Astrocyte (in vitro differentiated cells and primary cell): ENCODE measurements at regions not wholly inside any gene's neighbourhood (a gene's known extent, or its start where the extent isn't known, plus 50 kb on each side); places are given as distances from the start of the nearest gene placed in this dataset.

Experiments
- DNase-seq: peaks from one replicate; pipeline ENCODE4 v3.0.0-alpha.2; 2010; ENCODE audit warnings: low read depth
- FAIRE-seq: peaks from 2 replicates; lab custom pipeline; 2011; peaks lifted over from hg19 to GRCh38; lab: Jason Lieb, UNC
- H2AFZ ChIP-seq: 2 replicates; pipeline ENCODE4 v1.6.0; 2012; ENCODE audit warnings: low read depth, low read length, inconsistent platforms
- H3K27ac ChIP-seq: 2 replicates; pipeline ENCODE4 v1.5.1; 2011; ENCODE audit warnings: low read depth, low read length, inconsistent platforms
- H3K27me3 ChIP-seq: 2 replicates; pipeline ENCODE4 v1.6.0; 2011; ENCODE audit warnings: low read length, inconsistent platforms; ENCODE audit not compliant: insufficient read depth
- H3K36me3 ChIP-seq: 2 replicates; pipeline ENCODE4 v1.5.1; 2011; ENCODE audit warnings: low read length, inconsistent platforms; ENCODE audit not compliant: insufficient read depth
- H3K4me1 ChIP-seq: 2 replicates; pipeline ENCODE4 v1.5.1; 2011; ENCODE audit warnings: low read length, inconsistent platforms; ENCODE audit not compliant: insufficient read depth
- H3K4me2 ChIP-seq: 2 replicates; pipeline ENCODE4 v1.6.0; 2012; ENCODE audit warnings: low read length, inconsistent platforms
- H3K4me3 ChIP-seq: 2 replicates; pipeline ENCODE4 v1.5.1; 2011; ENCODE audit warnings: low read depth, mild to moderate bottlenecking, low read length, inconsistent platforms; ENCODE audit not compliant: insufficient read depth
- H3K79me2 ChIP-seq: 2 replicates; pipeline ENCODE4 v1.6.0; 2012; ENCODE audit warnings: mild to moderate bottlenecking, low read length, inconsistent platforms; ENCODE audit not compliant: insufficient read depth
- H3K9ac ChIP-seq: 2 replicates; pipeline ENCODE4 v1.6.0; 2012; ENCODE audit warnings: mild to moderate bottlenecking, low read length, inconsistent platforms
- H3K9me3 ChIP-seq: 2 replicates; pipeline ENCODE4 v1.5.1; 2012; ENCODE audit warnings: low read depth, mild to moderate bottlenecking, low read length, inconsistent platforms; ENCODE audit not compliant: insufficient read depth
- H4K20me1 ChIP-seq: 2 replicates; pipeline ENCODE4 v1.6.0; 2012; ENCODE audit warnings: low read length, inconsistent platforms; ENCODE audit not compliant: insufficient read depth
- H3K27ac Mint-ChIP-seq: one replicate; pipeline ENCODE4 v1.8.0; 2021; ENCODE audit warnings: mild to moderate bottlenecking, mixed read lengths; ENCODE audit not compliant: unreplicated experiment
- H3K27me3 Mint-ChIP-seq: one replicate; pipeline ENCODE4 v1.8.0; 2021; ENCODE audit warnings: low read depth, mixed read lengths; ENCODE audit not compliant: unreplicated experiment
- H3K36me3 Mint-ChIP-seq: one replicate; pipeline ENCODE4 v1.8.0; 2021; ENCODE audit warnings: low read depth, mixed read lengths; ENCODE audit not compliant: unreplicated experiment
- H3K4me1 Mint-ChIP-seq: one replicate; pipeline ENCODE4 v1.8.0; 2021; ENCODE audit warnings: low read depth, mixed read lengths; ENCODE audit not compliant: unreplicated experiment
- H3K4me3 Mint-ChIP-seq: one replicate; pipeline ENCODE4 v1.8.0; 2021; ENCODE audit warnings: mild to moderate bottlenecking, moderate library complexity, mixed read lengths; ENCODE audit not compliant: unreplicated experiment
- H3K9me3 Mint-ChIP-seq: one replicate; pipeline ENCODE4 v1.8.0; 2021; ENCODE audit warnings: mild to moderate bottlenecking, mixed read lengths; ENCODE audit not compliant: unreplicated experiment
- EZH2 ChIP-seq: IDR thresholded peaks from 2 replicates; pipeline ENCODE4 v1.6.1; 2012; ENCODE audit warnings: mild to moderate bottlenecking, low read length, inconsistent platforms; ENCODE audit not compliant: insufficient read depth
- TF ChIP-seq, protein P1 (sequence below): IDR thresholded peaks from 2 replicates; pipeline ENCODE4 v1.5.1; 2011; ENCODE audit warnings: low read depth, mild to moderate bottlenecking, inconsistent platforms, low read length, moderate library complexity; ENCODE audit not compliant: insufficient read depth

DNA sequence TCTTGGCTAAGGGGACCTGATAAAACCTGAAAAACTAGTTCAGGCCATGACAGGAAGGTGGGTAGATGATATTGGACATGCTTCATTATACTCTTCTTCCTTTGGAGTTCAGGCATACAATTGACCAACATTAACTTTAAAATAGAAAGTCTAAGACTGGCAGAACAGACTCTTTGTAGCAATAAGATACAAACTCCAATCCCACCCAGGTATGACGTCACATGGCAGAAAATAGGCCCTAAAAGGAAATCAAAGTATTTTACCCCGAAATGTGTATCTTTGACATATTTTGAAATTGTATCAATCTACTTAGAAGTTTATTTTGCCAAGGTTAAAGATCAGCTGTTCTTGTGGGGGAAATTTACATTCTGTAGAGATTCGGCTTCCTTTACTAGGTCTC is 198.1 kb upstream of the LRIG3 start:
- TF ChIP-seq, protein P1, sequence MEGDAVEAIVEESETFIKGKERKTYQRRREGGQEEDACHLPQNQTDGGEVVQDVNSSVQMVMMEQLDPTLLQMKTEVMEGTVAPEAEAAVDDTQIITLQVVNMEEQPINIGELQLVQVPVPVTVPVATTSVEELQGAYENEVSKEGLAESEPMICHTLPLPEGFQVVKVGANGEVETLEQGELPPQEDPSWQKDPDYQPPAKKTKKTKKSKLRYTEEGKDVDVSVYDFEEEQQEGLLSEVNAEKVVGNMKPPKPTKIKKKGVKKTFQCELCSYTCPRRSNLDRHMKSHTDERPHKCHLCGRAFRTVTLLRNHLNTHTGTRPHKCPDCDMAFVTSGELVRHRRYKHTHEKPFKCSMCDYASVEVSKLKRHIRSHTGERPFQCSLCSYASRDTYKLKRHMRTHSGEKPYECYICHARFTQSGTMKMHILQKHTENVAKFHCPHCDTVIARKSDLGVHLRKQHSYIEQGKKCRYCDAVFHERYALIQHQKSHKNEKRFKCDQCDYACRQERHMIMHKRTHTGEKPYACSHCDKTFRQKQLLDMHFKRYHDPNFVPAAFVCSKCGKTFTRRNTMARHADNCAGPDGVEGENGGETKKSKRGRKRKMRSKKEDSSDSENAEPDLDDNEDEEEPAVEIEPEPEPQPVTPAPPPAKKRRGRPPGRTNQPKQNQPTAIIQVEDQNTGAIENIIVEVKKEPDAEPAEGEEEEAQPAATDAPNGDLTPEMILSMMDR: no peak
- TF ChIP-seq EZH2: no peak
- H3K36me3 Mint-ChIP-seq: no peaks in the 10 kb centered on the region
- Histone ChIP-seq H3K36me3 (no peaks in the 10 kb centered on the region), H3K4me1 (no peaks in the 10 kb centered on the region), H2AFZ (no peak overlapping the region), H3K9me3 (no peaks in the 10 kb centered on the region), H3K9ac (no peak overlapping the region), H3K79me2 (no peaks in the 10 kb centered on the region), H4K20me1 (no peaks in the 10 kb centered on the region), H3K4me3 (no peak overlapping the region), H3K27me3 (no peaks in the 10 kb centered on the region), H3K27ac (no peak overlapping the region), H3K4me2 (no peak overlapping the region)
- DNase-seq (no peak), FAIRE-seq (no peak)
- no peak overlapping the region for H3K4me3 Mint-ChIP-seq
- H3K9me3 Mint-ChIP-seq: peaks cover 1% of the 10 kb centered on the region
- no peaks in the 10 kb centered on the region for H3K4me1 Mint-ChIP-seq
- H3K27ac Mint-ChIP-seq: no peak overlapping the region
- peaks cover 2% of the 10 kb centered on the region for H3K27me3 Mint-ChIP-seq

DNA sequence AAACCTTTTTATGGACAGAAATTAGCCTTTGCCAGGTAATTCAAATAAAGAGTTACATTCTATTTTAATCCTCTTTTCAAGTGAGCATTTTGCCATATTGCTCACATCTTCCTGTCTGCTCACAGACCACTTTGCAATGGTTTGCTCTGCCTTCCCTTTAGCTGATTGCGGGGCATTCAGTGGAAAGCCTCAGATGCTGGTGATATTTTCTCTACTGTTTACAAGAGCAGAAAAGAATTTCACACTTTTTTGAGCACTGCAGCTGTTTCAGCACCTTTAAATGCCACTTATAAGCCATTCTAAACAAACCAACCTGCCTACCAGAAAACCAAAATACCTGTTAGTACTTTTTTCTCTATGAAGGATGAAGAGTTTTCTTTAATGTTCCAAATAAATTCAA is 195.7 kb upstream of the LRIG3 start:
- H2AFZ ChIP-seq: peak overlapping the region; percentile 16
- H3K27ac ChIP-seq: no peak overlapping the region
- Mint-ChIP-seq H3K27ac (no peak overlapping the region), H3K4me1 (no peaks in the 10 kb centered on the region), H3K4me3 (no peak overlapping the region), H3K27me3 (no peaks in the 10 kb centered on the region), H3K36me3 (no peaks in the 10 kb centered on the region), H3K9me3 (peaks cover 1% of the 10 kb centered on the region)
- FAIRE-seq (no peak), DNase-seq (no peak)
- no peaks in the 10 kb centered on the region for H3K27me3 ChIP-seq
- H3K4me2 ChIP-seq: no peak overlapping the region
- TF ChIP-seq EZH2: no peak
- TF ChIP-seq, protein P1: no peak
- H3K36me3 ChIP-seq: no peaks in the 10 kb centered on the region
- H3K9me3 ChIP-seq: no peaks in the 10 kb centered on the region
- no peak overlapping the region for H3K4me3 ChIP-seq
- H3K9ac ChIP-seq: no peak overlapping the region
- no peaks in the 10 kb centered on the region for H3K79me2 ChIP-seq
- H3K4me1 ChIP-seq: no peaks in the 10 kb centered on the region
- no peaks in the 10 kb centered on the region for H4K20me1 ChIP-seq

DNA sequence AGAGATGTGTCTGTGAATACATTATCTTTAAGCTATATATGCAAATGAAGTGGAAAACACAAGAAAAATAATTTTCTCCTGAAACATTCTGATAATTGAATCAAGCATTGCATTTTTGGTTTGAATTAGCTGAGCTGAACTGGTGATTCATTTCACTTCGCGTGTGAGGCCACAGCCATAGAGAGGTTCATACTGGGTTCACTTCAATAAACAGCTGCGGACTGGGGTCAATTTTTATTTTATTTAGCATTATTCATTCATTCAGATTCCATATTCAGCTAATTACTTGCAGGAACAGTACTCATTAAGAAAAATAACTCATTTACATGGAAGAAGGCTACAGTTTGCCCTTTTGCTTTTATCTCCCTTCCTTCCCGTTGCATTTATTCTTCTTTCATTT is 195.2 kb upstream of the LRIG3 start:
- H4K20me1 ChIP-seq: no peaks in the 10 kb centered on the region
- no peaks in the 10 kb centered on the region for H3K36me3 ChIP-seq
- H3K4me2 ChIP-seq: no peak overlapping the region
- H3K27me3 Mint-ChIP-seq: no peaks in the 10 kb centered on the region
- peak overlapping the region; percentile 16 for H2AFZ ChIP-seq
- no peaks in the 10 kb centered on the region for H3K79me2 ChIP-seq
- FAIRE-seq (no peak), DNase-seq (peak; percentile 52)
- H3K27ac Mint-ChIP-seq: no peak overlapping the region
- H3K4me1 Mint-ChIP-seq: no peaks in the 10 kb centered on the region
- no peaks in the 10 kb centered on the region for H3K4me1 ChIP-seq
- peaks cover 1% of the 10 kb centered on the region for H3K9me3 Mint-ChIP-seq
- no peaks in the 10 kb centered on the region for H3K36me3 Mint-ChIP-seq
- H3K9ac ChIP-seq: no peak overlapping the region
- no peak overlapping the region for H3K4me3 Mint-ChIP-seq
- TF ChIP-seq, protein P1: no peak
- no peak for TF ChIP-seq EZH2
- no peak overlapping the region for H3K27ac ChIP-seq
- H3K27me3 ChIP-seq: no peaks in the 10 kb centered on the region
- no peak overlapping the region for H3K4me3 ChIP-seq
- no peaks in the 10 kb centered on the region for H3K9me3 ChIP-seq
